IMR-90 (cell line): ENCODE measurements at regions not wholly inside any gene's neighbourhood (a gene's known extent, or its start where the extent isn't known, plus 50 kb on each side); places are given as distances from the start of the nearest gene placed in this dataset.

ENCODE experiments used
- ATAC-seq: fragments of 200-7000 bp; cut with Tn5 transposase; 2 replicates; pipeline ENCODE4 v1.9.1; 2020; ENCODE audit warnings: low read depth, mild to moderate bottlenecking, moderate library complexity
- BruUV-seq: library from RNA; stranded (reverse); fragments of 400-500 nt; replicated peaks from 2 replicates; lab custom pipeline; 2021; lab: Mats Ljungman, UMichigan
- CTCF ChIA-PET: fragments of 300-600 bp; formaldehyde crosslinking; extraction: SDS; loops from one replicate; lab custom pipeline; 2021; ENCODE audit warnings: antibody characterized with exemption; lab: Yijun Ruan, JAX
- POLR2A ChIA-PET: fragments of 300-600 bp; sonication (Branson Sonifier 250); formaldehyde crosslinking; loops from one replicate; lab custom pipeline; 2022; ENCODE audit warnings: antibody characterized with exemption; ENCODE audit not compliant: unreplicated experiment; lab: Charles Lee
- DNase-seq: peaks from one replicate; pipeline ENCODE4 v3.0.0; 2013
- H2AFZ ChIP-seq: replicated peaks from 2 replicates; pipeline ENCODE3; 2013; ENCODE audit warnings: low read length, mild to moderate bottlenecking; ENCODE audit not compliant: poor library complexity
- H2AK5ac ChIP-seq: 2 replicates; pipeline ENCODE4 v1.6.1; 2013; ENCODE audit warnings: low read depth, low read length, inconsistent platforms
- H2AK9ac ChIP-seq: replicated peaks from 2 replicates; pipeline ENCODE3; 2013; ENCODE audit warnings: mild to moderate bottlenecking, low read depth, low read length, moderate library complexity; ENCODE audit not compliant: poor library complexity
- H2BK120ac ChIP-seq: 2 replicates; pipeline ENCODE4 v1.6.1; 2013; ENCODE audit warnings: low read depth, low read length, inconsistent platforms
- H2BK15ac ChIP-seq: 3 replicates; pipeline ENCODE4 v1.6.1; 2013; ENCODE audit warnings: low read depth, low read length, inconsistent platforms
- H2BK20ac ChIP-seq: 2 replicates; pipeline ENCODE4 v1.6.1; 2013; ENCODE audit warnings: low read depth, mild to moderate bottlenecking, inconsistent platforms, low read length, moderate library complexity
- H2BK5ac ChIP-seq: 2 replicates; pipeline ENCODE4 v1.6.1; 2013; ENCODE audit warnings: mild to moderate bottlenecking, low read depth, low read length, inconsistent platforms; ENCODE audit not compliant: poor library complexity, severe bottlenecking
- H3K14ac ChIP-seq: replicated peaks from 2 replicates; pipeline ENCODE4 v1.6.1; 2013; ENCODE audit warnings: low read depth, low read length, inconsistent platforms
- H3K18ac ChIP-seq: 2 replicates; pipeline ENCODE4 v1.6.1; 2013; ENCODE audit warnings: low read depth, low read length, control low read depth
- H3K23ac ChIP-seq: 2 replicates; pipeline ENCODE4 v1.6.1; 2013; ENCODE audit warnings: low read depth, low read length, inconsistent platforms
- H3K27ac ChIP-seq: 2 replicates; pipeline ENCODE4 v1.5.1; 2013; ENCODE audit warnings: mild to moderate bottlenecking, control low read depth, low read length; ENCODE audit not compliant: insufficient read depth
- H3K27me3 ChIP-seq: 2 replicates; pipeline ENCODE4 v1.6.1; 2013; ENCODE audit warnings: low read length; ENCODE audit not compliant: control insufficient read depth, insufficient read depth
- H3K36me3 ChIP-seq: 2 replicates; pipeline ENCODE4 v1.6.1; 2013; ENCODE audit warnings: low read length, mixed read lengths; ENCODE audit not compliant: control insufficient read depth, insufficient read depth
- H3K4ac ChIP-seq: 2 replicates; pipeline ENCODE4 v1.6.1; 2013; ENCODE audit warnings: low read depth, low read length, inconsistent platforms
- H3K4me1 ChIP-seq: 2 replicates; pipeline ENCODE4 v1.6.1; 2013; ENCODE audit warnings: low read length, mixed read lengths; ENCODE audit not compliant: control insufficient read depth, insufficient read depth
- H3K4me2 ChIP-seq: 2 replicates; pipeline ENCODE4 v1.6.1; 2013; ENCODE audit warnings: low read depth, mild to moderate bottlenecking, control low read depth, low read length, moderate library complexity
- H3K4me3 ChIP-seq: 2 replicates; pipeline ENCODE4 v1.5.1; 2013; ENCODE audit warnings: low read depth, mild to moderate bottlenecking, control low read depth, low read length, moderate library complexity; ENCODE audit not compliant: insufficient read depth
- H3K56ac ChIP-seq: 2 replicates; pipeline ENCODE4 v1.6.1; 2013; ENCODE audit warnings: low read length, inconsistent platforms; ENCODE audit not compliant: insufficient read depth; ENCODE audit errors: extremely low read depth
- H3K79me1 ChIP-seq, 2 experiments: 2 replicates each; pipeline ENCODE4 v1.6.1; 2013; ENCODE audit warnings: low read length in 2 of 2, inconsistent platforms in 1 of 2, low read depth in 1 of 2
- H3K9ac ChIP-seq: 2 replicates; pipeline ENCODE4 v1.6.1; 2013; ENCODE audit warnings: low read depth, low read length, control low read depth
- H3K9me1 ChIP-seq: 2 replicates; pipeline ENCODE4 v1.6.1; 2013; ENCODE audit warnings: low read length, inconsistent platforms; ENCODE audit not compliant: insufficient read depth
- H3K9me3 ChIP-seq: 2 replicates; pipeline ENCODE4 v1.6.1; 2013; ENCODE audit warnings: low read length; ENCODE audit not compliant: control insufficient read depth, insufficient read depth
- H4K20me1 ChIP-seq: 2 replicates; pipeline ENCODE4 v1.6.1; 2013; ENCODE audit warnings: low read length, inconsistent platforms; ENCODE audit not compliant: insufficient read depth
- H4K5ac ChIP-seq: 2 replicates; pipeline ENCODE4 v1.6.1; 2013; ENCODE audit warnings: mild to moderate bottlenecking, low read depth, low read length, control low read depth
- H4K8ac ChIP-seq, 2 experiments: 2 replicates each; pipeline ENCODE4 v1.6.1; 2013; ENCODE audit warnings: low read depth in 2 of 2, low read length in 2 of 2, control low read depth in 1 of 2, inconsistent platforms in 1 of 2
- H4K91ac ChIP-seq: 2 replicates; pipeline ENCODE4 v1.6.1; 2013; ENCODE audit warnings: low read depth, low read length, inconsistent platforms; ENCODE audit not compliant: insufficient read depth
- CEBPB ChIP-seq: IDR thresholded peaks from 2 replicates; pipeline ENCODE4 v1.6.1; 2012; ENCODE audit warnings: low read depth, low read length, improper control_type of control experiment
- CHD1 ChIP-seq: IDR thresholded peaks from 2 replicates; pipeline ENCODE4 v1.6.1; 2012; ENCODE audit warnings: low read depth, low read length, improper control_type of control experiment
- MAZ ChIP-seq: IDR thresholded peaks from 2 replicates; pipeline ENCODE4 v1.6.1; 2012; ENCODE audit warnings: low read depth, mild to moderate bottlenecking, low read length, improper control_type of control experiment, moderate library complexity, borderline replicate concordance
- MXI1 ChIP-seq: IDR thresholded peaks from 2 replicates; pipeline ENCODE4 v1.6.1; 2012; ENCODE audit warnings: low read depth, mild to moderate bottlenecking, low read length, moderate library complexity, borderline replicate concordance
- POLR2A ChIP-seq: IDR thresholded peaks from 2 replicates; pipeline ENCODE4 v1.6.1; 2012; ENCODE audit warnings: mild to moderate bottlenecking, low read depth, low read length
- RAD21 ChIP-seq: IDR thresholded peaks from 2 replicates; pipeline ENCODE4 v1.6.1; 2012; ENCODE audit warnings: low read length, improper control_type of control experiment
- WGBS, 2 experiments: methylation state at CpG; one replicate each; pipeline versions ENCODE4 v1.1.5 to v1.1.7; 2013; ENCODE audit warnings: missing lambda C conversion rate in 2 of 2; ENCODE audit not compliant: insufficient read length in 1 of 2; ENCODE audit errors: extremely low coverage in 2 of 2; 5-methylcytosine and 5-hydroxymethylcytosine counted together
- dilution Hi-C: fragments of 300-500 bp; cut with HindIII; formaldehyde crosslinking; loops from one replicate; pipeline ENCODE4 v1.14.3; 2018; ENCODE audit warnings: low sequenced_read_pairs; ENCODE audit not compliant: unreplicated experiment
- in situ Hi-C: fragments of 300-500 bp; cut with MboI; formaldehyde crosslinking; loops from 3 replicates; pipeline ENCODE4 v1.14.3; 2019; ENCODE audit warnings: low sequenced_read_pairs, inconsistent platforms, mixed read lengths
- intact Hi-C: fragments of 100-400 bp; cut with micrococcal nuclease; formaldehyde crosslinking; loops from 2 replicates; pipeline ENCODE4 v1.10.0; 2022
- TF ChIP-seq, protein P1 (sequence below): fragments of 150-350 bp; IDR thresholded peaks from 2 replicates; pipeline ENCODE4 v1.6.1; 2016; ENCODE audit warnings: low read depth, mild to moderate bottlenecking, low read length, moderate library complexity, borderline replicate concordance
- TF ChIP-seq, protein P2 (sequence below): conservative IDR thresholded peaks from 2 replicates; pipeline ENCODE4 v1.5.1; 2012; ENCODE audit warnings: mild to moderate bottlenecking, low read depth, low read length, improper control_type of control experiment
- TF ChIP-seq, protein P3 (sequence below): fragments of 150-350 bp; IDR thresholded peaks from 2 replicates; pipeline ENCODE4 v1.6.1; 2017; ENCODE audit warnings: mild to moderate bottlenecking, antibody characterized with exemption, low read length, low read depth

DNA sequence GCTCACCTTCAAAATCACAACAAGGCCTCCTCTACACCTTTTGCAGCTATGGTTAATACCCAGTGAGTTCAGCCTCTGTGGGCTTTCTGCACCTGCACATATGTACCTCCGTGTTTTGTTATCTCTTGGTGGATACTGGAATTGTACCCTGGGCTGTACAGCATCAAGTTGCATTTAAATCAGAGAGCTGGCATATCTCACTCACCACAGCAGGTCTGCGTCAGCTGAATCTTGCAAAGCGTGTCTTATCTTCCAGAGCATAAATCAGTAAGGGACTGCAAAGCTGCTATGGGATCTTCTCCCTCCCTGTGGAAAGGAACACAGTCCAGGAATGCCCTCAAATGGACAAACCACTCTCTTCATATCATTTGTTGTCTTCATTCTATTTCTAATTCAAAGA lies 1048.7 kb downstream of the UQCRFS1 start:
- Histone ChIP-seq H3K56ac (no peak overlapping the region), H3K9me3 (peaks cover 21% of the 10 kb centered on the region), H2AFZ (no peak overlapping the region), H3K9ac (no peak overlapping the region), H4K8ac (no peak overlapping the region), H3K79me1 (no peaks in the 10 kb centered on the region), H2BK120ac (no peak overlapping the region), H3K4me2 (no peak overlapping the region), H3K36me3 (no peaks in the 10 kb centered on the region), H4K20me1 (no peaks in the 10 kb centered on the region), H3K23ac (no peak overlapping the region), H4K5ac (no peak overlapping the region), H2AK5ac (no peak overlapping the region), H2AK9ac (no peak overlapping the region), H3K27ac (no peak overlapping the region), H3K4me1 (no peaks in the 10 kb centered on the region), H2BK15ac (no peak overlapping the region), H3K9me1 (no peaks in the 10 kb centered on the region), H2BK5ac (no peak overlapping the region), H3K4me3 (no peak overlapping the region), H3K18ac (no peak overlapping the region), H3K27me3 (no peaks in the 10 kb centered on the region), H4K91ac (no peak overlapping the region), H3K14ac (no peak overlapping the region), H2BK20ac (no peak overlapping the region), H3K4ac (no peak overlapping the region)
- TF ChIP-seq MAZ (no peak), RAD21 (no peak), MXI1 (no peak), CEBPB (no peak), CHD1 (no peak), POLR2A (no peak)
- TF ChIP-seq, protein P1, sequence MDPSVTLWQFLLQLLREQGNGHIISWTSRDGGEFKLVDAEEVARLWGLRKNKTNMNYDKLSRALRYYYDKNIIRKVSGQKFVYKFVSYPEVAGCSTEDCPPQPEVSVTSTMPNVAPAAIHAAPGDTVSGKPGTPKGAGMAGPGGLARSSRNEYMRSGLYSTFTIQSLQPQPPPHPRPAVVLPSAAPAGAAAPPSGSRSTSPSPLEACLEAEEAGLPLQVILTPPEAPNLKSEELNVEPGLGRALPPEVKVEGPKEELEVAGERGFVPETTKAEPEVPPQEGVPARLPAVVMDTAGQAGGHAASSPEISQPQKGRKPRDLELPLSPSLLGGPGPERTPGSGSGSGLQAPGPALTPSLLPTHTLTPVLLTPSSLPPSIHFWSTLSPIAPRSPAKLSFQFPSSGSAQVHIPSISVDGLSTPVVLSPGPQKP, result no peak
- TF ChIP-seq, protein P2, sequence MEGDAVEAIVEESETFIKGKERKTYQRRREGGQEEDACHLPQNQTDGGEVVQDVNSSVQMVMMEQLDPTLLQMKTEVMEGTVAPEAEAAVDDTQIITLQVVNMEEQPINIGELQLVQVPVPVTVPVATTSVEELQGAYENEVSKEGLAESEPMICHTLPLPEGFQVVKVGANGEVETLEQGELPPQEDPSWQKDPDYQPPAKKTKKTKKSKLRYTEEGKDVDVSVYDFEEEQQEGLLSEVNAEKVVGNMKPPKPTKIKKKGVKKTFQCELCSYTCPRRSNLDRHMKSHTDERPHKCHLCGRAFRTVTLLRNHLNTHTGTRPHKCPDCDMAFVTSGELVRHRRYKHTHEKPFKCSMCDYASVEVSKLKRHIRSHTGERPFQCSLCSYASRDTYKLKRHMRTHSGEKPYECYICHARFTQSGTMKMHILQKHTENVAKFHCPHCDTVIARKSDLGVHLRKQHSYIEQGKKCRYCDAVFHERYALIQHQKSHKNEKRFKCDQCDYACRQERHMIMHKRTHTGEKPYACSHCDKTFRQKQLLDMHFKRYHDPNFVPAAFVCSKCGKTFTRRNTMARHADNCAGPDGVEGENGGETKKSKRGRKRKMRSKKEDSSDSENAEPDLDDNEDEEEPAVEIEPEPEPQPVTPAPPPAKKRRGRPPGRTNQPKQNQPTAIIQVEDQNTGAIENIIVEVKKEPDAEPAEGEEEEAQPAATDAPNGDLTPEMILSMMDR, result no peak
- TF ChIP-seq, protein P3, sequence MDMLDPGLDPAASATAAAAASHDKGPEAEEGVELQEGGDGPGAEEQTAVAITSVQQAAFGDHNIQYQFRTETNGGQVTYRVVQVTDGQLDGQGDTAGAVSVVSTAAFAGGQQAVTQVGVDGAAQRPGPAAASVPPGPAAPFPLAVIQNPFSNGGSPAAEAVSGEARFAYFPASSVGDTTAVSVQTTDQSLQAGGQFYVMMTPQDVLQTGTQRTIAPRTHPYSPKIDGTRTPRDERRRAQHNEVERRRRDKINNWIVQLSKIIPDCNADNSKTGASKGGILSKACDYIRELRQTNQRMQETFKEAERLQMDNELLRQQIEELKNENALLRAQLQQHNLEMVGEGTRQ, result no peak
- ChIA-PET CTCF (no interaction called here), POLR2A (no interaction called here)
- dilution Hi-C loops, result no loop called here
- in situ Hi-C loops, result no loop called here
- no TSS peak for BruUV-seq
- no peak for ATAC-seq
- WGBS, 2 experiments, result no CpG with 5 or more reads among the region's 3 CpGs
- intact Hi-C loops, result no loop called here
- DNase-seq, result no peak
